Endothelial cell of umbilical vein (primary cell): ENCODE measurements at regions not wholly inside any gene's neighbourhood (a gene's known extent, or its start where the extent isn't known, plus 50 kb on each side); places are given as distances from the start of the nearest gene placed in this dataset.

Source experiments
- BruUV-seq: library from RNA; stranded (reverse); fragments of 400-500 nt; replicated peaks from 2 replicates; lab custom pipeline; 2021; lab: Mats Ljungman, UMichigan
- CTCF ChIA-PET: fragments of 300-600, 350-600 bp; sonication (Branson Sonifier 250); formaldehyde crosslinking; loops from one replicate; lab custom pipeline; 2021; ENCODE audit warnings: antibody characterized with exemption, inconsistent platforms; lab: Charles Lee
- POLR2A ChIA-PET: fragments of 300-600, 350-600 bp; sonication (Branson Sonifier 250); formaldehyde crosslinking; loops from one replicate; lab custom pipeline; 2021; ENCODE audit warnings: antibody characterized with exemption, inconsistent platforms; lab: Charles Lee
- DNase-seq: peaks from one replicate; pipeline ENCODE4 v3.0.0-alpha.2; 2011; ENCODE audit warnings: low read depth, low spot score
- FAIRE-seq: peaks from 2 replicates; lab custom pipeline; 2011; peaks lifted over from hg19 to GRCh38; lab: Jason Lieb, UNC
- H2AFZ ChIP-seq: 2 replicates; pipeline ENCODE4 v1.6.0; 2012; ENCODE audit warnings: low read depth, low read length, control low read depth, inconsistent platforms
- H3K27ac ChIP-seq: 2 replicates; pipeline ENCODE4 v1.5.1; 2011; ENCODE audit warnings: low read depth, mild to moderate bottlenecking, control low read depth, low read length, moderate library complexity; ENCODE audit not compliant: insufficient read depth
- H3K27me3 ChIP-seq, 2 experiments: 2 replicates each; pipeline versions ENCODE4 v1.6.0 to v1.6.1; 2011; ENCODE audit warnings: low read length in 2 of 2, mixed read lengths in 1 of 2; ENCODE audit not compliant: control insufficient read depth in 2 of 2, insufficient read depth in 2 of 2
- H3K36me3 ChIP-seq, 2 experiments: 2 replicates in 1 of 2; 3 replicates in 1 of 2; pipeline ENCODE4 v1.5.1; 2011; ENCODE audit warnings: low read length in 2 of 2, mild to moderate bottlenecking in 1 of 2, moderate library complexity in 1 of 2; ENCODE audit not compliant: control insufficient read depth in 2 of 2, insufficient read depth in 2 of 2; ENCODE audit errors: extremely low read depth in 1 of 2
- H3K4me1 ChIP-seq: 3 replicates; pipeline ENCODE4 v1.5.1; 2011; ENCODE audit warnings: mild to moderate bottlenecking, low read length; ENCODE audit not compliant: control insufficient read depth, insufficient read depth; ENCODE audit errors: extremely low read depth
- H3K4me2 ChIP-seq: 2 replicates; pipeline ENCODE4 v1.6.1; 2011; ENCODE audit warnings: low read length, control low read depth, mixed read lengths; ENCODE audit not compliant: insufficient read depth
- H3K4me3 ChIP-seq, 3 experiments: fragments of 200-600 bp in 1 of 3; sonication (generic), shearing (Covaris generic) in 1 of 3; replicated peaks in 1 of 3; 2 replicates each; pipeline ENCODE4 v1.5.1; 2011 to 2016; ENCODE audit warnings: control low read depth in 3 of 3, low read length in 3 of 3, mild to moderate bottlenecking in 2 of 3, inconsistent platforms in 1 of 3, low read depth in 1 of 3, moderate library complexity in 1 of 3; ENCODE audit not compliant: insufficient read depth in 1 of 3
- H3K79me2 ChIP-seq: 2 replicates; pipeline ENCODE4 v1.6.0; 2012; ENCODE audit warnings: low read length, inconsistent platforms; ENCODE audit not compliant: control insufficient read depth, insufficient read depth
- H3K9ac ChIP-seq: replicated peaks from 2 replicates; pipeline ENCODE3; 2011; ENCODE audit warnings: low read length, control low read depth; ENCODE audit not compliant: insufficient read depth; ENCODE audit errors: extremely low read depth
- H3K9me1 ChIP-seq: replicated peaks from 3 replicates; pipeline ENCODE4 v1.6.0; 2011; ENCODE audit warnings: mild to moderate bottlenecking, low read length; ENCODE audit not compliant: control insufficient read depth, insufficient read depth; ENCODE audit errors: extremely low read depth
- H3K9me3 ChIP-seq: replicated peaks from 2 replicates; pipeline ENCODE4 v1.5.1; 2012; ENCODE audit warnings: low read length, inconsistent platforms; ENCODE audit not compliant: control insufficient read depth, insufficient read depth
- H4K20me1 ChIP-seq: replicated peaks from 2 replicates; pipeline ENCODE3; 2011; ENCODE audit warnings: mild to moderate bottlenecking, low read length; ENCODE audit not compliant: control insufficient read depth, insufficient read depth; ENCODE audit errors: extremely low read depth
- CTCF ChIP-seq, 2 donors: IDR thresholded peaks; 1 replicate in 1 of 2; 2 replicates in 1 of 2; pipeline ENCODE4 v1.5.1; 2011; ENCODE audit warnings: low read length in 2 of 2, mild to moderate bottlenecking in 2 of 2, moderate library complexity in 2 of 2, control low read depth in 1 of 2, inconsistent platforms in 1 of 2, low read depth in 1 of 2; ENCODE audit not compliant: insufficient read depth in 1 of 2; ENCODE audit errors: extremely low read depth in 1 of 2
- EZH2 ChIP-seq: IDR thresholded peaks from 2 replicates; pipeline ENCODE4 v1.6.1; 2012; ENCODE audit warnings: borderline replicate concordance, low read depth, mild to moderate bottlenecking, moderate library complexity, low read length, inconsistent platforms; ENCODE audit not compliant: severe bottlenecking
- FOS ChIP-seq: IDR thresholded peaks from 2 replicates; pipeline ENCODE4 v1.6.1; 2011; ENCODE audit warnings: mild to moderate bottlenecking, low read length, moderate library complexity, borderline replicate concordance; ENCODE audit not compliant: insufficient read depth
- GATA2 ChIP-seq: IDR thresholded peaks from 2 replicates; pipeline ENCODE4 v1.7.0; 2011; ENCODE audit warnings: low read depth, mild to moderate bottlenecking, moderate library complexity, mixed read lengths, low read length; ENCODE audit not compliant: insufficient read length, insufficient read depth
- JUN ChIP-seq: IDR thresholded peaks from 2 replicates; pipeline ENCODE4 v1.6.1; 2011; ENCODE audit warnings: borderline replicate concordance, low read depth; ENCODE audit not compliant: insufficient read length, insufficient read depth
- MAX ChIP-seq: IDR thresholded peaks from 2 replicates; pipeline ENCODE4 v1.6.1; 2011; ENCODE audit not compliant: insufficient read depth, insufficient read length
- MYC ChIP-seq: IDR thresholded peaks from one replicate; pipeline ENCODE4 v1.6.1; 2011; ENCODE audit warnings: mild to moderate bottlenecking, low read depth, low read length
- POLR2A ChIP-seq: IDR thresholded peaks from 2 replicates; pipeline ENCODE4 v1.6.1; 2012; ENCODE audit warnings: low read depth, mild to moderate bottlenecking, control low read depth, low read length
- POLR2AphosphoS5 ChIP-seq: IDR thresholded peaks from 2 replicates; pipeline ENCODE4 v1.6.1; 2012; ENCODE audit warnings: low read depth, mild to moderate bottlenecking, control low read depth, low read length, moderate library complexity; ENCODE audit not compliant: insufficient read depth
- dilution Hi-C: fragments of 300-500 bp; cut with MboI; formaldehyde crosslinking; loops from one replicate; pipeline ENCODE4 v1.15.0; 2019; ENCODE audit warnings: low sequenced_read_pairs; ENCODE audit not compliant: extremely low pct_ligation_motif_present
- intact Hi-C: fragments of 100-400 bp; cut with micrococcal nuclease; formaldehyde crosslinking; loops from one replicate; pipeline ENCODE4 v1.10.0; 2022

- H3K9ac ChIP-seq = no peak overlapping the region
- H3K79me2 ChIP-seq = no peaks in the 10 kb centered on the region
- no peak overlapping the region for H3K27ac ChIP-seq
- BruUV-seq = no TSS peak
- peaks cover 3% of the 10 kb centered on the region for H3K4me1 ChIP-seq
- no peaks in the 10 kb centered on the region for H3K27me3 ChIP-seq
- ChIA-PET POLR2A (no interaction called here), CTCF (no interaction called here)
- TF ChIP-seq MYC = no peak
- TF ChIP-seq MAX = no peak
- TF ChIP-seq GATA2 = no peak
- TF ChIP-seq CTCF (IDR thresholded peaks at IDR 0.05; ENCODE audit: extremely low read depth in 1 of 2, insufficient read depth in 1 of 2, low read depth in 1 of 2, low read length in 2 of 2) = no peak
- TF ChIP-seq FOS = no peak
- no peak for TF ChIP-seq JUN
- TF ChIP-seq POLR2A = no peak
- TF ChIP-seq EZH2 = no peak
- no peak for TF ChIP-seq POLR2AphosphoS5
- H3K36me3 ChIP-seq = no peaks in the 10 kb centered on the region
- H3K4me2 ChIP-seq = no peak overlapping the region
- no peaks in the 10 kb centered on the region for H3K9me3 ChIP-seq
- intact Hi-C loops (no loop called here), dilution Hi-C loops (no loop called here)
- DNase-seq = no peak
- FAIRE-seq = no peak
- no peak overlapping the region for H2AFZ ChIP-seq
- H3K4me3 ChIP-seq = no peak overlapping the region
- H4K20me1 ChIP-seq = no peaks in the 10 kb centered on the region
- no peaks in the 10 kb centered on the region for H3K9me1 ChIP-seq
Observed at GRCh38 chr12:108441549-108441948, 73.5 kb upstream of the FICD start.
